ENCODE measurements at regions not wholly inside any gene's neighbourhood (a gene's known extent, or its start where the extent isn't known, plus 50 kb on each side); places are given as distances from the start of the nearest gene placed in this dataset.

- no peak for TF ChIP-seq CTCF (IDR thresholded peaks at IDR 0.05 in 4 of 5, conservative IDR thresholded peaks at IDR 0.05 in 1 of 5)
- TF ChIP-seq POLR2A (IDR thresholded peaks at IDR 0.05): no peak
Measured at GRCh38 chr4:19958848-19959247, 292.9 kb upstream of the SLIT2 start.

Measured in gastrocnemius medialis (tissue), 4 donors.